Suprapubic skin (tissue), 3 donors: ENCODE measurements at regions not wholly inside any gene's neighbourhood (a gene's known extent, or its start where the extent isn't known, plus 50 kb on each side); places are given as distances from the start of the nearest gene placed in this dataset.

Source experiments
- CTCF ChIP-seq, 2 donors: fragments of 200-600 bp in 1 of 2; fragments of 450-650 bp in 1 of 2; sonication (generic) in 1 of 2; IDR thresholded peaks; one replicate each; pipeline ENCODE4 v1.5.1; 2016 to 2019; ENCODE audit warnings: antibody characterized with exemption in 2 of 2, mild to moderate bottlenecking in 1 of 2, moderate library complexity in 1 of 2
- POLR2AphosphoS5 ChIP-seq, 3 donors: sonication (generic); formaldehyde crosslinking; IDR thresholded peaks; one replicate each; pipeline ENCODE4 v1.6.1; 2017; ENCODE audit warnings: antibody characterized with exemption in 3 of 3

- TF ChIP-seq CTCF (IDR thresholded peaks at IDR 0.05) (no peak), POLR2AphosphoS5 (IDR thresholded peaks at IDR 0.05) (no peak)
These were observed 604.1 kb upstream of the TLE4 start for GRCh38 chr9:78967596-78968217.
